GM21619 (cell line): ENCODE measurements at regions not wholly inside any gene's neighbourhood (a gene's known extent, or its start where the extent isn't known, plus 50 kb on each side); places are given as distances from the start of the nearest gene placed in this dataset.
"Not testable (repeated sequence)": the region's sequence is repeated elsewhere in the genome, so short reads cannot be mapped to it uniquely, and the experiment has no call there.

ENCODE experiments used
- ATAC-seq: cut with Tn5 transposase; IDR thresholded peaks from one replicate; pipeline ENCODE4 v1.9.1; 2021; ENCODE audit not compliant: unreplicated experiment

- ATAC-seq, result not testable (repeated sequence)
Observed at GRCh38 chr1:120941066-120941465, 51.5 kb downstream of the PPIAL4A start.

GRCh38 chr1:120941836-120942217 is 52.3 kb downstream of the PPIAL4A start:
- ATAC-seq, result not testable (repeated sequence)

GRCh38 chr1:120942218-120942944 is 52.8 kb downstream of the PPIAL4A start:
- peak; percentile 81 for ATAC-seq

- ATAC-seq, result peak; percentile 2
Observed at GRCh38 chr1:120942945-120943319, 53.4 kb downstream of the PPIAL4A start.

GRCh38 chr1:120944691-120945090 is 55.1 kb downstream of the PPIAL4A start:
- ATAC-seq, result not testable (repeated sequence)

- ATAC-seq, result not testable (repeated sequence)
Observed at GRCh38 chr1:120945122-120945521, 55.6 kb downstream of the PPIAL4A start.

GRCh38 chr1:120947114-120947513 is 57.5 kb downstream of the PPIAL4A start:
- not testable (repeated sequence) for ATAC-seq

GRCh38 chr1:120949724-120950123 is 60.2 kb downstream of the PPIAL4A start:
- ATAC-seq, result not testable (repeated sequence)

GRCh38 chr1:120950633-120951032 is 61.1 kb downstream of the PPIAL4A start:
- not testable (repeated sequence) for ATAC-seq

- not testable (repeated sequence) for ATAC-seq
Observed at GRCh38 chr1:120951100-120951499, 61.5 kb downstream of the PPIAL4A start.

GRCh38 chr1:120952207-120952870 is 62.8 kb downstream of the PPIAL4A start:
- ATAC-seq, result not testable (repeated sequence)

- not testable (repeated sequence) for ATAC-seq
Observed at GRCh38 chr1:120952871-120953265, 63.3 kb downstream of the PPIAL4A start.

GRCh38 chr1:120954736-120955135 is 65.2 kb downstream of the PPIAL4A start:
- no peak for ATAC-seq

- ATAC-seq, result not testable (repeated sequence)
Observed at GRCh38 chr1:120955961-120956360, 66.4 kb downstream of the PPIAL4A start.

- ATAC-seq, result not testable (repeated sequence)
Observed at GRCh38 chr1:120966018-120966417, 76.4 kb downstream of the PPIAL4A start.

GRCh38 chr1:120972863-120973262 is 83.3 kb downstream of the PPIAL4A start:
- not testable (repeated sequence) for ATAC-seq

- not testable (repeated sequence) for ATAC-seq
Observed at GRCh38 chr1:120973836-120974235, 84.3 kb downstream of the PPIAL4A start.

- not testable (repeated sequence) for ATAC-seq
Observed at GRCh38 chr1:120977279-120977678, 87.7 kb downstream of the PPIAL4A start.

- ATAC-seq, result not testable (repeated sequence)
Observed at GRCh38 chr1:120981489-120982094, 92.0 kb downstream of the PPIAL4A start.

GRCh38 chr1:120994614-120995013 is 105.0 kb downstream of the PPIAL4A start:
- ATAC-seq, result not testable (repeated sequence)

- not testable (repeated sequence) for ATAC-seq
Observed at GRCh38 chr1:120995025-120995424, 105.5 kb downstream of the PPIAL4A start.
